ENCODE measurements at regions not wholly inside any gene's neighbourhood (a gene's known extent, or its start where the extent isn't known, plus 50 kb on each side); places are given as distances from the start of the nearest gene placed in this dataset.

DNA sequence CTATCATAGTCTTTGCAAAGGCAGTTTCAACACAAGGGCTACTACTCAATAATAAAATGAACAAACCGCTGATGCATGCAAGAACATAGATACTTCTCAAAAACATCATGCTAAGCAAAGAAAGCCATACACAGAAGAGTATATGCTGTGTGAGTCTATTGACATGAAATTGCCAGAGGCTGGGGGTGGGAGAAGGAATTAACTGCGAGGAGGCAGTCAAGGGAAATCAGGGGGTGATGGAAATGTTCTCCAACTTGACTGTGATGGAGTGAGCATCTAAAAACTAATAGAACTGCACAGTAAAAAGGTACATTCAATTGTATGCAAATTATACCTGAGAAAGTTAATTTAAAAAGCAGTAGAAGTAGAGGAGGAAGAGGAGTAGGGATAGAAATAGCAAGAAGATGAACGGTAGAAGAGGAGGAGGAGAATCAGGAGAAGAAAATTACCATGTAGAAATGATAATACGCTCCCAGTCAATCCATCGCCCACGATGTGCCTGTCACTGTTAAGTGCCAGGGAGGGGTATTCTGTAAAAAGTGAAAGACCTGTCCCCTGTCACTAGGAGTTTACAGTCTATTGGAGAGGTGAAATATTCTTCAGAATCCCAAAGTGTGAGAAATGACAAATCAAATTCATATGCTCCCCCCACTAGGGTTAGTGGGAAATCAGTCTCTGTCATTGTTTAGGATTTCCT lies 90.3 kb downstream of the B3GNT2 start:
- ATAC-seq (replicated peaks in 6 of 8) = no peak
- Histone ChIP-seq H3K4me1 (replicated peaks in 1 of 2) (peaks cover 0 to 2% of the 10 kb centered on the region in 2 donors), H3K4me3 (no peak overlapping the region), H3K27ac (no peak overlapping the region)
- in situ Hi-C loops (cut with MboI; ENCODE audit: low pct_unique_long_range_greater_than_20kb in 2 of 9, low sequenced_read_pairs in 9 of 9, unreplicated experiment in 9 of 9) = no loop called here
- 64 to 100% (median 81%) methylated on average over 2 to 6 of the region's 6 CpGs for WGBS, 10 experiments

GRCh38 chr2:62284980-62285379 lies 89.1 kb downstream of the B3GNT2 start:
- no peak overlapping the region for H3K4me3 ChIP-seq
- H3K27ac ChIP-seq = no peak overlapping the region
- in situ Hi-C loops (cut with MboI; ENCODE audit: low pct_unique_long_range_greater_than_20kb in 2 of 9, low sequenced_read_pairs in 9 of 9, unreplicated experiment in 9 of 9) = no loop called here
- H3K4me1 ChIP-seq (replicated peaks in 1 of 2) = peaks cover 0 to 2% of the 10 kb centered on the region in 2 donors
- no peak for ATAC-seq (replicated peaks in 6 of 8)
- 30 to 100% (median 83%) methylated on average over 1 to 3 of the region's 4 CpGs; no CpG with 5 or more reads in 3 of the 10 experiments for WGBS, 10 experiments

GRCh38 chr2:62284471-62284870 lies 88.6 kb downstream of the B3GNT2 start:
- WGBS, 10 experiments = 29 to 100% (median 89%) methylated on average over 1 to 2 of the region's 2 CpGs
- in situ Hi-C loops (cut with MboI; ENCODE audit: low pct_unique_long_range_greater_than_20kb in 2 of 9, low sequenced_read_pairs in 9 of 9, unreplicated experiment in 9 of 9) = no loop called here
- ATAC-seq (replicated peaks in 6 of 8) = no peak
- Histone ChIP-seq H3K4me3 (no peak overlapping the region), H3K4me1 (replicated peaks in 1 of 2) (peaks cover 0 to 2% of the 10 kb centered on the region in 2 donors), H3K27ac (no peak overlapping the region)

DNA sequence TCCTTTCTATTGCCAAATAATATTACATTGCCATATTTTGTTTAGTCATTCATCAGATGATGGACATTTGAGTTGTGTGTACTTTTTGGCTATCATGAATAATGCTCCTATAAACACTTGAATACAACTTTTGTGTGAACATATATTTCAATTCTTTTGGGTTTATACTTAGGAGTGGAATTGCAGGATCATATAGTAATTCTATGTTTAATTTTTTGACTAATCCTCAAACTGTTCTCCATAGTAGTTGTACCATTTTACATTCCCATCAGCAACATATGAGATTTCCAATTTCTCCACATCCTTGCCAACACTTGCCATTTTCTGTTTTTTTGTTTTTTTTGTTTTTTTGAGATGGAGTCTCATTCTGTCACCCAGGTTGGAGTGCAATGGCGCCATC lies 87.2 kb downstream of the B3GNT2 start:
- Histone ChIP-seq H3K4me3 (no peak overlapping the region), H3K27ac (no peak overlapping the region), H3K4me1 (replicated peaks in 1 of 2) (peaks cover 0 to 2% of the 10 kb centered on the region in 2 donors)
- in situ Hi-C loops (cut with MboI; ENCODE audit: low pct_unique_long_range_greater_than_20kb in 2 of 9, low sequenced_read_pairs in 9 of 9, unreplicated experiment in 9 of 9) = no loop called here
- WGBS, 10 experiments = 14 to 88% (median 40%) methylated on average over 1 of the region's 1 CpG; no CpG with 5 or more reads in 5 of the 10 experiments
- ATAC-seq (replicated peaks in 6 of 8) = no peak

GRCh38 chr2:62281663-62282062 lies 85.7 kb downstream of the B3GNT2 start:
- no peaks in the 10 kb centered on the region for H3K4me1 ChIP-seq (replicated peaks in 1 of 2)
- in situ Hi-C loops (cut with MboI; ENCODE audit: low pct_unique_long_range_greater_than_20kb in 2 of 9, low sequenced_read_pairs in 9 of 9, unreplicated experiment in 9 of 9) = no loop called here
- no peak for ATAC-seq (replicated peaks in 6 of 8)
- WGBS, 10 experiments = 0 to 91% (median 86%) methylated on average over 1 of the region's 1 CpG; no CpG with 5 or more reads in 3 of the 10 experiments
- no peak overlapping the region for H3K4me3 ChIP-seq
- H3K27ac ChIP-seq = no peak overlapping the region

- no peak overlapping the region for H3K27ac ChIP-seq
- H3K4me1 ChIP-seq (replicated peaks in 1 of 2) = no peaks in the 10 kb centered on the region
- WGBS, 10 experiments = 0 to 100% (median 81%) methylated on average over 1 of the region's 1 CpG; no CpG with 5 or more reads in 2 of the 10 experiments
- in situ Hi-C loops (cut with MboI; ENCODE audit: low pct_unique_long_range_greater_than_20kb in 2 of 9, low sequenced_read_pairs in 9 of 9, unreplicated experiment in 9 of 9) = no loop called here
- ATAC-seq (replicated peaks in 6 of 8) = no peak
- H3K4me3 ChIP-seq = no peak overlapping the region
Measured at GRCh38 chr2:62277688-62278087, 81.8 kb downstream of the B3GNT2 start.
